Memory B cell (primary cell): ENCODE measurements at regions not wholly inside any gene's neighbourhood (a gene's known extent, or its start where the extent isn't known, plus 50 kb on each side); places are given as distances from the start of the nearest gene placed in this dataset.

Experiments used
- ATAC-seq: fragments of 150-1000 bp; cut with Tn5 transposase; 2 replicates; pipeline ENCODE4 v1.10.0; 2021; ENCODE audit warnings: low read depth, mild to moderate bottlenecking, moderate library complexity
- DNase-seq, 2 donors: peaks; one replicate each; pipeline ENCODE4 v3.0.0; 2022; ENCODE audit warnings: low spot score in 2 of 2
- H3K27ac Mint-ChIP-seq: one replicate; pipeline ENCODE4 v1.8.0; 2022; ENCODE audit warnings: mild to moderate bottlenecking, moderate library complexity, mixed read lengths
- H3K27me3 Mint-ChIP-seq: one replicate; pipeline ENCODE4 v1.8.0; 2022; ENCODE audit warnings: mixed read lengths
- H3K36me3 Mint-ChIP-seq: one replicate; pipeline ENCODE4 v1.8.0; 2022; ENCODE audit warnings: mild to moderate bottlenecking, mixed read lengths
- H3K4me1 Mint-ChIP-seq: one replicate; pipeline ENCODE4 v1.8.0; 2022; ENCODE audit warnings: mixed read lengths
- H3K4me3 Mint-ChIP-seq: one replicate; pipeline ENCODE4 v1.8.0; 2022; ENCODE audit warnings: mild to moderate bottlenecking, moderate library complexity, mixed read lengths
- H3K9me3 Mint-ChIP-seq: one replicate; pipeline ENCODE4 v1.8.0; 2022; ENCODE audit warnings: mixed read lengths

GRCh38 chr18:53935399-53935798, 289.1 kb downstream of the MBD2 start:
- no peaks in the 10 kb centered on the region for H3K9me3 Mint-ChIP-seq
- no peak for DNase-seq
- H3K4me1 Mint-ChIP-seq: no peaks in the 10 kb centered on the region
- ATAC-seq: no peak
- no peak overlapping the region for H3K27ac Mint-ChIP-seq
- H3K4me3 Mint-ChIP-seq: no peak overlapping the region
- no peaks in the 10 kb centered on the region for H3K36me3 Mint-ChIP-seq
- H3K27me3 Mint-ChIP-seq: peaks cover 2% of the 10 kb centered on the region

GRCh38 chr18:53920312-53921075, 304.0 kb downstream of the MBD2 start:
- DNase-seq (no peak), ATAC-seq (no peak)
- Mint-ChIP-seq H3K27ac (no peak overlapping the region), H3K4me3 (no peak overlapping the region), H3K27me3 (peaks cover 11% of the 10 kb centered on the region), H3K36me3 (no peaks in the 10 kb centered on the region), H3K9me3 (peaks cover 2% of the 10 kb centered on the region), H3K4me1 (no peaks in the 10 kb centered on the region)

GRCh38 chr18:53918091-53918490, 306.4 kb downstream of the MBD2 start:
- H3K4me3 Mint-ChIP-seq: no peak overlapping the region
- peaks cover 2% of the 10 kb centered on the region for H3K9me3 Mint-ChIP-seq
- no peak for DNase-seq
- H3K27me3 Mint-ChIP-seq: peaks cover 11% of the 10 kb centered on the region
- H3K27ac Mint-ChIP-seq: no peak overlapping the region
- no peaks in the 10 kb centered on the region for H3K4me1 Mint-ChIP-seq
- no peaks in the 10 kb centered on the region for H3K36me3 Mint-ChIP-seq
- no peak for ATAC-seq

GRCh38 chr18:53911200-53911599, 313.3 kb downstream of the MBD2 start:
- no peak overlapping the region for H3K4me3 Mint-ChIP-seq
- no peaks in the 10 kb centered on the region for H3K9me3 Mint-ChIP-seq
- no peaks in the 10 kb centered on the region for H3K27me3 Mint-ChIP-seq
- no peaks in the 10 kb centered on the region for H3K4me1 Mint-ChIP-seq
- ATAC-seq (no peak), DNase-seq (no peak)
- no peak overlapping the region for H3K27ac Mint-ChIP-seq
- no peaks in the 10 kb centered on the region for H3K36me3 Mint-ChIP-seq

GRCh38 chr18:53909668-53910067, 314.8 kb downstream of the MBD2 start:
- no peak for ATAC-seq
- no peak for DNase-seq
- H3K4me1 Mint-ChIP-seq: no peaks in the 10 kb centered on the region

GRCh38 chr18:53907921-53908320, 316.5 kb downstream of the MBD2 start:
- no peak overlapping the region for H3K4me3 Mint-ChIP-seq

More at GRCh38 chr18:53909668-53910067, 314.8 kb downstream of the MBD2 start:
- H3K36me3 Mint-ChIP-seq: no peaks in the 10 kb centered on the region
- peaks cover 4% of the 10 kb centered on the region for H3K27me3 Mint-ChIP-seq
- H3K4me3 Mint-ChIP-seq: no peak overlapping the region
- H3K9me3 Mint-ChIP-seq: no peaks in the 10 kb centered on the region
- no peak overlapping the region for H3K27ac Mint-ChIP-seq

GRCh38 chr18:53906681-53907080, 317.8 kb downstream of the MBD2 start:
- no peaks in the 10 kb centered on the region for H3K36me3 Mint-ChIP-seq
- H3K4me3 Mint-ChIP-seq: no peak overlapping the region
- no peaks in the 10 kb centered on the region for H3K4me1 Mint-ChIP-seq
- DNase-seq (no peak), ATAC-seq (no peak)
- H3K9me3 Mint-ChIP-seq: no peaks in the 10 kb centered on the region
- H3K27ac Mint-ChIP-seq: no peak overlapping the region
- H3K27me3 Mint-ChIP-seq: peaks cover 4% of the 10 kb centered on the region

More at GRCh38 chr18:53907921-53908320, 316.5 kb downstream of the MBD2 start:
- Mint-ChIP-seq H3K9me3 (no peaks in the 10 kb centered on the region), H3K36me3 (no peaks in the 10 kb centered on the region), H3K4me1 (no peaks in the 10 kb centered on the region), H3K27ac (no peak overlapping the region), H3K27me3 (peaks cover 4% of the 10 kb centered on the region)
- ATAC-seq (no peak), DNase-seq (no peak)

- ATAC-seq: no peak
These were observed 329.6 kb downstream of the MBD2 start for GRCh38 chr18:53894675-53895442.

GRCh38 chr18:53887447-53887846, 337.0 kb downstream of the MBD2 start:
- H3K36me3 Mint-ChIP-seq: no peaks in the 10 kb centered on the region
- no peak for ATAC-seq
- peaks cover 1% of the 10 kb centered on the region for H3K27me3 Mint-ChIP-seq
- no peak overlapping the region for H3K27ac Mint-ChIP-seq
- no peaks in the 10 kb centered on the region for H3K9me3 Mint-ChIP-seq
- H3K4me3 Mint-ChIP-seq: no peak overlapping the region
- no peaks in the 10 kb centered on the region for H3K4me1 Mint-ChIP-seq
- DNase-seq: no peak

More at GRCh38 chr18:53894675-53895442, 329.6 kb downstream of the MBD2 start:
- H3K4me3 Mint-ChIP-seq: no peak overlapping the region
- peaks cover 1% of the 10 kb centered on the region for H3K9me3 Mint-ChIP-seq
- no peak overlapping the region for H3K27ac Mint-ChIP-seq
- H3K36me3 Mint-ChIP-seq: no peaks in the 10 kb centered on the region
- H3K27me3 Mint-ChIP-seq: no peaks in the 10 kb centered on the region
- no peaks in the 10 kb centered on the region for H3K4me1 Mint-ChIP-seq
- DNase-seq: no peak

- H3K4me3 Mint-ChIP-seq: no peak overlapping the region
- ATAC-seq (no peak), DNase-seq (no peak)
- no peaks in the 10 kb centered on the region for H3K9me3 Mint-ChIP-seq
- no peaks in the 10 kb centered on the region for H3K36me3 Mint-ChIP-seq
- H3K27ac Mint-ChIP-seq: no peak overlapping the region
- peaks cover 1% of the 10 kb centered on the region for H3K27me3 Mint-ChIP-seq
- no peaks in the 10 kb centered on the region for H3K4me1 Mint-ChIP-seq
These were observed 338.4 kb downstream of the MBD2 start for GRCh38 chr18:53886058-53886457.

- no peak overlapping the region for H3K4me3 Mint-ChIP-seq
- ATAC-seq: no peak
These were observed 340.7 kb downstream of the MBD2 start for GRCh38 chr18:53883771-53884170.

GRCh38 chr18:53874103-53874502, 350.4 kb downstream of the MBD2 start:
- Mint-ChIP-seq H3K27ac (no peak overlapping the region), H3K36me3 (no peaks in the 10 kb centered on the region), H3K27me3 (no peaks in the 10 kb centered on the region), H3K4me1 (no peaks in the 10 kb centered on the region), H3K4me3 (no peak overlapping the region), H3K9me3 (no peaks in the 10 kb centered on the region)
- no peak for DNase-seq
- no peak for ATAC-seq

More at GRCh38 chr18:53883771-53884170, 340.7 kb downstream of the MBD2 start:
- no peaks in the 10 kb centered on the region for H3K9me3 Mint-ChIP-seq
- no peaks in the 10 kb centered on the region for H3K36me3 Mint-ChIP-seq
- H3K27ac Mint-ChIP-seq: no peak overlapping the region
- no peak for DNase-seq
- no peaks in the 10 kb centered on the region for H3K4me1 Mint-ChIP-seq
- peaks cover 1% of the 10 kb centered on the region for H3K27me3 Mint-ChIP-seq

- Mint-ChIP-seq H3K4me3 (no peak overlapping the region), H3K36me3 (no peaks in the 10 kb centered on the region), H3K27ac (no peak overlapping the region), H3K4me1 (no peaks in the 10 kb centered on the region), H3K27me3 (no peaks in the 10 kb centered on the region), H3K9me3 (peaks cover 1% of the 10 kb centered on the region)
- ATAC-seq: no peak
- no peak for DNase-seq
These were observed 359.7 kb downstream of the MBD2 start for GRCh38 chr18:53864770-53865169.

GRCh38 chr18:53862921-53863320, 361.5 kb downstream of the MBD2 start:
- Mint-ChIP-seq H3K4me3 (no peak overlapping the region), H3K36me3 (no peaks in the 10 kb centered on the region), H3K4me1 (no peaks in the 10 kb centered on the region), H3K27ac (no peak overlapping the region), H3K27me3 (no peaks in the 10 kb centered on the region), H3K9me3 (peaks cover 1% of the 10 kb centered on the region)
- DNase-seq (no peak), ATAC-seq (no peak)
